HEK293 (cell line): ENCODE measurements at regions not wholly inside any gene's neighbourhood (a gene's known extent, or its start where the extent isn't known, plus 50 kb on each side); places are given as distances from the start of the nearest gene placed in this dataset.

Source experiments
- CTCF ChIA-PET: fragments of 350-600 bp; formaldehyde crosslinking; extraction: SDS; loops from one replicate; lab custom pipeline; 2021; ENCODE audit warnings: antibody characterized with exemption; lab: Yijun Ruan, JAX
- POLR2A ChIA-PET: fragments of 300-600 bp; formaldehyde crosslinking; extraction: SDS; loops from one replicate; lab custom pipeline; 2020; ENCODE audit warnings: antibody characterized with exemption, inconsistent platforms; lab: Yijun Ruan, JAX
- H3K27ac ChIP-seq: fragments of 200-500 bp; sonication (Bioruptor generic); 2 replicates; pipeline ENCODE4 v1.5.1; 2014; ENCODE audit warnings: low read depth, low read length, control low read depth, inconsistent platforms; ENCODE audit errors: extremely low read depth
- H3K36me3 ChIP-seq, 2 experiments: fragments of 200-500 bp in 1 of 2; sonication (Bioruptor generic) in 1 of 2; 1 replicate in 1 of 2; 2 replicates in 1 of 2; pipeline ENCODE4 v1.5.1; 2014 to 2017; ENCODE audit warnings: inconsistent platforms in 2 of 2, low read length in 2 of 2; ENCODE audit not compliant: control insufficient read depth in 2 of 2, insufficient read depth in 1 of 2
- H3K4me1 ChIP-seq: fragments of 200-500 bp; sonication (Bioruptor generic); 2 replicates; pipeline ENCODE4 v1.5.1; 2014; ENCODE audit warnings: mild to moderate bottlenecking, low read length, inconsistent platforms; ENCODE audit not compliant: control insufficient read depth, insufficient read depth
- H3K4me3 ChIP-seq: 2 replicates; pipeline ENCODE4 v1.5.1; 2011; ENCODE audit warnings: low read depth, mild to moderate bottlenecking, control low read depth, low read length, moderate library complexity
- H3K9me3 ChIP-seq: fragments of 200-500 bp; sonication (Bioruptor generic); 2 replicates; pipeline ENCODE4 v1.5.1; 2014; ENCODE audit warnings: low read depth, low read length, inconsistent platforms; ENCODE audit not compliant: control insufficient read depth, insufficient read depth
- MEIS1 ChIP-seq: sonication (generic); formaldehyde crosslinking; IDR thresholded peaks from 2 replicates; pipeline ENCODE4 v1.8.1; 2022; ENCODE audit warnings: missing genetic modification reagents, mild to moderate bottlenecking, borderline replicate concordance
- OSR2 ChIP-seq: fragments of 450-650 bp; formaldehyde crosslinking; IDR thresholded peaks from 2 replicates; pipeline ENCODE4 v1.5.1; 2016; ENCODE audit warnings: missing biosample characterization, missing genetic modification characterization
- PRDM1 ChIP-seq: fragments of 450-650 bp; formaldehyde crosslinking; IDR thresholded peaks from 2 replicates; pipeline ENCODE4; 2016; ENCODE audit warnings: missing biosample characterization, missing genetic modification characterization
- PRDM10 ChIP-seq: fragments of 450-650 bp; formaldehyde crosslinking; IDR thresholded peaks from 2 replicates; pipeline ENCODE4 v1.5.1; 2016; ENCODE audit warnings: missing biosample characterization, missing genetic modification characterization
- SP2 ChIP-seq: fragments of 450-650 bp; formaldehyde crosslinking; IDR thresholded peaks from 2 replicates; pipeline ENCODE4 v1.5.1; 2016; ENCODE audit warnings: missing biosample characterization, missing genetic modification characterization
- SP3 ChIP-seq: fragments of 450-650 bp; formaldehyde crosslinking; IDR thresholded peaks from 2 replicates; pipeline ENCODE4 v1.5.1; 2016; ENCODE audit warnings: missing biosample characterization, missing genetic modification characterization
- TSHZ1 ChIP-seq: fragments of 450-650 bp; formaldehyde crosslinking; IDR thresholded peaks from 2 replicates; pipeline ENCODE4 v1.5.1; 2016; ENCODE audit warnings: missing biosample characterization, missing genetic modification characterization, borderline replicate concordance
- ZNF121 ChIP-seq: fragments of 450-650 bp; formaldehyde crosslinking; IDR thresholded peaks from 2 replicates; pipeline ENCODE4 v1.5.1; 2016; ENCODE audit warnings: missing biosample characterization, missing genetic modification characterization
- ZNF133 ChIP-seq: fragments of 450-650 bp; formaldehyde crosslinking; IDR thresholded peaks from 2 replicates; pipeline ENCODE4 v1.5.1; 2016; ENCODE audit warnings: missing biosample characterization, missing genetic modification characterization
- ZNF138 ChIP-seq: fragments of 450-650 bp; formaldehyde crosslinking; IDR thresholded peaks from 2 replicates; pipeline ENCODE4 v1.5.1; 2016; ENCODE audit warnings: missing biosample characterization, missing genetic modification characterization, borderline replicate concordance
- ZNF280D ChIP-seq: fragments of 450-650 bp; formaldehyde crosslinking; IDR thresholded peaks from 2 replicates; pipeline ENCODE4 v1.5.1; 2016; ENCODE audit warnings: missing biosample characterization, missing genetic modification characterization
- ZNF335 ChIP-seq: fragments of 450-650 bp; formaldehyde crosslinking; conservative IDR thresholded peaks from 2 replicates; pipeline ENCODE4 v1.5.1; 2016; ENCODE audit warnings: missing biosample characterization, missing genetic modification characterization
- ZNF366 ChIP-seq: fragments of 450-650 bp; formaldehyde crosslinking; conservative IDR thresholded peaks from 2 replicates; pipeline ENCODE4 v1.5.1; 2016; ENCODE audit warnings: missing biosample characterization, missing genetic modification characterization
- ZNF404 ChIP-seq: fragments of 450-650 bp; formaldehyde crosslinking; IDR thresholded peaks from 2 replicates; pipeline ENCODE4 v1.5.1; 2017; ENCODE audit warnings: missing biosample characterization, missing genetic modification characterization
- ZNF416 ChIP-seq: fragments of 450-650 bp; formaldehyde crosslinking; IDR thresholded peaks from 2 replicates; pipeline ENCODE4 v1.5.1; 2016; ENCODE audit warnings: missing biosample characterization, missing genetic modification characterization
- ZNF571 ChIP-seq: fragments of 450-650 bp; formaldehyde crosslinking; IDR thresholded peaks from 2 replicates; pipeline ENCODE4 v1.5.0; 2017; ENCODE audit warnings: missing biosample characterization, missing genetic modification characterization
- ZNF585B ChIP-seq: fragments of 450-650 bp; formaldehyde crosslinking; IDR thresholded peaks from 2 replicates; pipeline ENCODE4 v1.5.1; 2016; ENCODE audit warnings: missing biosample characterization, missing genetic modification characterization
- ZNF624 ChIP-seq: fragments of 450-650 bp; formaldehyde crosslinking; IDR thresholded peaks from 2 replicates; pipeline ENCODE4 v1.5.1; 2017; ENCODE audit warnings: missing biosample characterization, missing genetic modification characterization
- ZNF645 ChIP-seq: fragments of 450-650 bp; formaldehyde crosslinking; IDR thresholded peaks from 2 replicates; pipeline ENCODE4; 2016; ENCODE audit warnings: missing biosample characterization, missing genetic modification characterization
- ZNF660 ChIP-seq: fragments of 450-650 bp; IDR thresholded peaks from 2 replicates; pipeline ENCODE4 v1.5.1; 2018; ENCODE audit warnings: missing biosample characterization, mild to moderate bottlenecking, missing genetic modification characterization
- ZNF664 ChIP-seq: fragments of 450-650 bp; formaldehyde crosslinking; IDR thresholded peaks from 2 replicates; pipeline ENCODE4 v1.5.1; 2016; ENCODE audit warnings: missing biosample characterization, missing genetic modification characterization
- ZNF843 ChIP-seq: fragments of 450-650 bp; formaldehyde crosslinking; IDR thresholded peaks from 2 replicates; pipeline ENCODE4 v1.5.1; 2016; ENCODE audit warnings: missing biosample characterization, missing genetic modification characterization
- ZSCAN23 ChIP-seq: fragments of 450-650 bp; formaldehyde crosslinking; IDR thresholded peaks from 2 replicates; pipeline ENCODE4 v1.5.1; 2016; ENCODE audit warnings: missing biosample characterization, missing genetic modification characterization
- ZSCAN4 ChIP-seq: fragments of 450-650 bp; formaldehyde crosslinking; IDR thresholded peaks from 2 replicates; pipeline ENCODE4 v1.5.1; 2017; ENCODE audit warnings: missing biosample characterization, missing genetic modification characterization
- ZXDB ChIP-seq: fragments of 450-650 bp; formaldehyde crosslinking; IDR thresholded peaks from 2 replicates; pipeline ENCODE4 v1.5.1; 2016; ENCODE audit warnings: missing biosample characterization, missing genetic modification characterization

- 0 out of 2 replicates have a peak, but pooled peaks have one; percentile 17 for TF ChIP-seq PRDM10 (tag by site-specific recombination)
- TF ChIP-seq ZNF624 = no peak
- TF ChIP-seq ZNF843 (tag by site-specific recombination) = no peak
- no peak for TF ChIP-seq ZNF664 (tag by site-specific recombination)
- TF ChIP-seq TSHZ1 (tag by site-specific recombination) = no peak
- no peak for TF ChIP-seq ZNF280D (tag by site-specific recombination)
- no peak for TF ChIP-seq ZNF416
- no peak for TF ChIP-seq OSR2 (tag by site-specific recombination)
- TF ChIP-seq SP3 (tag by site-specific recombination) = 0 out of 2 replicates have a peak, but pooled peaks have one; percentile 10
- TF ChIP-seq PRDM1 (tag by site-specific recombination) = peak; percentile 92
- 0 out of 2 replicates have a peak, but pooled peaks have one; percentile 17 for TF ChIP-seq ZNF335 (tag by site-specific recombination)
- no peak for TF ChIP-seq ZNF571 (tag by site-specific recombination)
- TF ChIP-seq SP2 (tag by site-specific recombination) = peak; percentile 36; the same call in 1 of the 2 replicates
- no peak for TF ChIP-seq ZNF121 (tag by site-specific recombination)
- TF ChIP-seq ZNF138 (tag by site-specific recombination) = no peak
- TF ChIP-seq ZNF366 (tag by site-specific recombination) = no peak
These were observed 382.8 kb downstream of the KLHL4 start (continued) for GRCh38 chrX:87900320-87900908.

GRCh38 chrX:87901060-87901459, 383.5 kb downstream of the KLHL4 start:
- no peak overlapping the region for H3K4me3 ChIP-seq
- peaks cover 3% of the 10 kb centered on the region for H3K9me3 ChIP-seq
- no peak overlapping the region for H3K27ac ChIP-seq
- ChIA-PET CTCF (no interaction called here), POLR2A (no interaction called here)
- TF ChIP-seq ZNF645 (tag by site-specific recombination) = no peak
- no peak for TF ChIP-seq ZNF404 (tag by site-specific recombination)
- no peak for TF ChIP-seq ZNF585B
- TF ChIP-seq ZSCAN23 = no peak
- no peak for TF ChIP-seq ZXDB (tag by site-specific recombination)
- TF ChIP-seq ZNF660 (tag by site-specific recombination) = no peak
- TF ChIP-seq MEIS1 (CRISPR knock-in tag) = no peak
- TF ChIP-seq PRDM1 (tag by site-specific recombination) = no peak
- TF ChIP-seq ZSCAN4 (tag by site-specific recombination) = no peak
- TF ChIP-seq ZNF133 = no peak
- H3K36me3 ChIP-seq = no peaks in the 10 kb centered on the region
- H3K4me1 ChIP-seq = no peaks in the 10 kb centered on the region
